ENCODE measurements at regions not wholly inside any gene's neighbourhood (a gene's known extent, or its start where the extent isn't known, plus 50 kb on each side); places are given as distances from the start of the nearest gene placed in this dataset.

DNA sequence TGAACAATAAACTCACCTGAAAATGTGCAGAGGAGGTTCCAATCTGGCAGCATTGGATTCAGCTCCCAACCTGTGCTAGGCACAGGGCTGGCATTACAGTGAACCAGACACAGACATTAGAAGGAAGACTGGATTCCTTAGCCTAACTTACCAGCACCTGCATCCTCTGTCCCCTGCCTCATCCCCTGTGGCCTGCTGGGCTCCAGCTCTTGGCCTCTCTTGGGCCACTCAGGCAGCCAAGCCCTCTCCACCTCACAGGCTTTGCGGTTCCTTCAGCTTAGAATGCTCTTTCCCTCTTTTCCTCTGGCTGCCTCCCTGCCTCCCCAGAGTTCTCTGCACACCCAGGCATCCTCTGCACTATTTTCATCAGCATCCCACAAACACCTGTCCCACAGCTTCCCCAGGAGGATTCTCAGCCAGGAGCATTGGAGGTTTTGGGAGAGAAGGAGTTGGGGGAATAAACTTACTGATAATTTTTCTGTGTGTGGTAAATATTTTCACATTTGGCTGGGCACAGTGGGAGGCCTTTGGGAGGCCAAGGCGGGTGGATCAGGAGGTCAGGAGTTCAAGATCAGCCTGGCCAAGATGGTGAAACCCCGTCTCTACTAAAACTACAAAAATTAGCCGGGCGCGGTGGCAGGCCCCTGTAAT, 132.0 kb downstream of the INHBB start:
- DNase-seq, result no peak
- Histone ChIP-seq H3K27ac (no peak overlapping the region), H3K4me1 (peaks cover 0 to 18% (median 7%) of the 10 kb centered on the region in 3 donors), H3K27me3 (peaks cover 0 to 57% (median 0%) of the 10 kb centered on the region in 4 donors), H3K9me3 (no peaks in the 10 kb centered on the region), H3K4me3 (no peak overlapping the region), H3K36me3 (no peaks in the 10 kb centered on the region)
- intact Hi-C loops (cut with DNase I), result no loop called here
- no peak for TF ChIP-seq POLR2A (IDR thresholded peaks at IDR 0.05)
- TF ChIP-seq, protein P1, sequence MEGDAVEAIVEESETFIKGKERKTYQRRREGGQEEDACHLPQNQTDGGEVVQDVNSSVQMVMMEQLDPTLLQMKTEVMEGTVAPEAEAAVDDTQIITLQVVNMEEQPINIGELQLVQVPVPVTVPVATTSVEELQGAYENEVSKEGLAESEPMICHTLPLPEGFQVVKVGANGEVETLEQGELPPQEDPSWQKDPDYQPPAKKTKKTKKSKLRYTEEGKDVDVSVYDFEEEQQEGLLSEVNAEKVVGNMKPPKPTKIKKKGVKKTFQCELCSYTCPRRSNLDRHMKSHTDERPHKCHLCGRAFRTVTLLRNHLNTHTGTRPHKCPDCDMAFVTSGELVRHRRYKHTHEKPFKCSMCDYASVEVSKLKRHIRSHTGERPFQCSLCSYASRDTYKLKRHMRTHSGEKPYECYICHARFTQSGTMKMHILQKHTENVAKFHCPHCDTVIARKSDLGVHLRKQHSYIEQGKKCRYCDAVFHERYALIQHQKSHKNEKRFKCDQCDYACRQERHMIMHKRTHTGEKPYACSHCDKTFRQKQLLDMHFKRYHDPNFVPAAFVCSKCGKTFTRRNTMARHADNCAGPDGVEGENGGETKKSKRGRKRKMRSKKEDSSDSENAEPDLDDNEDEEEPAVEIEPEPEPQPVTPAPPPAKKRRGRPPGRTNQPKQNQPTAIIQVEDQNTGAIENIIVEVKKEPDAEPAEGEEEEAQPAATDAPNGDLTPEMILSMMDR (IDR thresholded peaks at IDR 0.05), result no peak
- WGBS, 2 donors, result 83 to 98% methylated on average over 4 to 5 of the region's 6 CpGs

DNA sequence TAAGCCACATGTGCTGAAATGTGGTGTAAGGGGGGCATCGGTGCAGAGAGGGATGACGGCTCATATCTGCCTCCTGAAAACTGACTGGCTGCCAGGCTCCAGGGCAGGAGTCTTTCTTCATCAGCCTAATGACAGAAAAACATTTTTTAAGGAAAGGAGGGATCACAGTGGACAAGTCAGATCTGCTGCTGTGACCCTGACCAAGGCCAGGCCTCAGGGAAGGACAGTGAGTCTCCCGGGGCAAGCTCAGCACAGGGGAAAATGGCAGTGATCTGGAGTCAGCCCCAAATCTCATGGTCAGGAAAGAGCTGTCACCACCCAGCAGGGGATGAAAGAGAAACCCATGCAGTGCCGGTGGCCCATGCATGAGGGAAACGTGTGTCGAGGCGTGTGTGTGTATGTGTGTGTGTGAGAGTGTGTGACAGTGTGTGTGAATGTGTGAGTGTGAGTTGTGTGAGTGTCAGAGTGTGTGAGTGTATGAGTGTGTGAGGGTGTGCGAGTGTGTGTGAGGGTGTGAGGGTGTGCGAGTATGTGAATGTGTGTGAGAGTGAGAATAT, 134.5 kb downstream of the INHBB start:
- Histone ChIP-seq H3K27me3 (peaks cover 0 to 78% (median 0%) of the 10 kb centered on the region in 4 donors), H3K9me3 (no peaks in the 10 kb centered on the region), H3K4me3 (no peak overlapping the region), H3K27ac (no peak overlapping the region), H3K36me3 (no peaks in the 10 kb centered on the region), H3K4me1 (no peaks in the 10 kb centered on the region)
- TF ChIP-seq, protein P1 (IDR thresholded peaks at IDR 0.05), result no peak
- no peak for TF ChIP-seq POLR2A (IDR thresholded peaks at IDR 0.05)
- WGBS, 2 donors, result 74 to 81% methylated on average over 9 of the region's 9 CpGs
- intact Hi-C loops (cut with DNase I), result no loop called here
- no peak for DNase-seq

DNA sequence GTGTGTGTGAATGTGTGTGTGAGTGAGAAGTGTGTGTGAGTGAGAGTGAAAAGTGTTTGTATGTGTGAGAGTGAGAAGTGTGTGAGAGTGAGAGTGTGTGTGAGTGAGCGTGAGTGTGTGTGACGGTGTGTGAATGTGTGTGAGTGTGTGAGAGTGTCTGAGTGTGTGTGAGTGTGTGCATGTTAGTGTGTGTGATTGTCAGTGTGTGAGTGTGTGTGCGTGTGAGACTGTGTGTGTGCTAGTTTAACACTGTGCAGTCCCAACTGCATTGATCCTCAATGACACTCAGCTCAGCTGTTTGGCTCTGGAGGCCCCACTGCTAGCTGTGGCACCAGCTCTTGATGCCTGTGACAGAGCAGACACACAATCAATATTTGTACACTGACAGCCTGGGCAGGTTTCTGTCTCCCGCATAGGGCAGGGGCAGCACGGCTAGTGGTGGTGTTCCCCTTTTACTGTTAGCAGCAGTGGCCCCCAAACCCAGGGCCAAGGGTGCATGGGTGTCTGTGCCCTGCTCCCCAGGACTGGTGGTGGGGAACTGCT, 135.0 kb downstream of the INHBB start:
- peaks cover 0 to 78% (median 0%) of the 10 kb centered on the region in 4 donors for H3K27me3 ChIP-seq
- no peaks in the 10 kb centered on the region for H3K4me1 ChIP-seq
- DNase-seq, result no peak
- no peaks in the 10 kb centered on the region for H3K36me3 ChIP-seq
- WGBS, 2 donors, result 90 to 94% methylated on average over 3 of the region's 5 CpGs
- TF ChIP-seq POLR2A (IDR thresholded peaks at IDR 0.05), result no peak
- intact Hi-C loops (cut with DNase I), result no loop called here
- no peak overlapping the region for H3K27ac ChIP-seq
- H3K9me3 ChIP-seq, result no peaks in the 10 kb centered on the region
- no peak overlapping the region for H3K4me3 ChIP-seq

DNA sequence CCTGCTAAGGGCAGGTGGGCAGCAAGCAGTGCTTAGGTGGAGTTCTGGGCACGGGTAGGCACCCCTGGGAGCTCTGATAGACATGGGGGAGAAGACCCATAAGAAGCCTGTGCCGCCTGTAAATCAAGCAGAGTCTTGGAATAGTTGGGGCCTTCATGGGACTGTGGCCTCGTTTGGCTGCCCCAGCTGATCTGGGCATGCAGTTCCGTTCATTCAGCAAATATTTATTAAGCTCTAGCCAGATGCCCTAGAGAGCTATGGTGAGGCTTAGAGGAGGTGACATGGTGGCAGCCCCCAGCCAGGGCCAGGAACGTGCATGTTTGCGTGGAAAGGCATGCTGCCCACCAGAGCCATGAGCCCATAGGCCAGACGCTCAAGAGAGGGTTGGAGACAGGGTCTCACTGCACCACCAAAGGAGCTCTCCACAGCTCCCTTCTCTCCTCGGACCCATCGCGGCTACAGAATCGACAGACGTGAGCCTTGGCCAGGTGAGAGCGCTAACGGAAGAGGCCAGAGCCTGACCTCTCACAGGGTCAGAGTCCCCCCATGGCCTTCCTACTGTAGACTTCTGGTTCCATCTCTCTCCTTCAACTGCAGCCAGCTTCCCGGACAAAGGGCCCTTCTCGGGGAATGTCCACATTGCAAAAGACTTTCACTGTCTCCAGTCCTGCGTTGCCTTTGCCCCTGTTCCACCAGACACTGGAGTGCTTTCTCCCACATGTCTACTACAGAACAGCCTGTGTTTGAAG, 135.7 kb downstream of the INHBB start:
- 87 to 93% methylated on average over 13 to 17 of the region's 17 CpGs for WGBS, 2 donors
- TF ChIP-seq, protein P1 (IDR thresholded peaks at IDR 0.05), result no peak
- TF ChIP-seq POLR2A (IDR thresholded peaks at IDR 0.05), result no peak
- H3K4me1 ChIP-seq, result no peaks in the 10 kb centered on the region
- no peak overlapping the region for H3K4me3 ChIP-seq
- H3K9me3 ChIP-seq, result no peaks in the 10 kb centered on the region
- H3K27ac ChIP-seq, result no peak overlapping the region
- peaks cover 0 to 73% (median 0%) of the 10 kb centered on the region in 4 donors for H3K27me3 ChIP-seq
- intact Hi-C loops (cut with DNase I), result no loop called here
- no peaks in the 10 kb centered on the region for H3K36me3 ChIP-seq
- DNase-seq, result no peak

DNA sequence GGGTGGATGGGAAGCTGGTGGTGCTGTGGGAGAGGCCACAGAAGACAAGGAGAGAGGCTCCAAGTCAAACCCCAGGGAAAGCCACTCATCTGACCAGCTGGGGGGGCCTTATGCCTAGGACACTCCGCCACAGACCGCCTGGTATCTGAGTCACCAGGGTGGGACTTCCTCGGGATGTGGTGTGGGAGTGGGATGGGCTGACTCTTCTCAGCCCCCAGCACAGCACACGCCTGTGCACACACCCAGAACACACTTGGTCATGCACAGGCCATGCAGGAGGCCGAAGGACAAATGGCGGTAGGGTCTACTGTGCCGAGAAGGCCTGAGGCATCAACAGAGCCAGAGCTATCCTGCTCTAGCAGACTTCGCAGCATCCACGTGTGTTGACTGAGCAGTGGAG, 136.4 kb downstream of the INHBB start:
- Histone ChIP-seq H3K27ac (no peak overlapping the region), H3K4me3 (no peak overlapping the region), H3K36me3 (no peaks in the 10 kb centered on the region), H3K9me3 (no peaks in the 10 kb centered on the region), H3K4me1 (no peaks in the 10 kb centered on the region), H3K27me3 (peaks cover 0 to 70% (median 0%) of the 10 kb centered on the region in 4 donors)
- TF ChIP-seq, protein P1 (IDR thresholded peaks at IDR 0.05), result no peak
- TF ChIP-seq POLR2A (IDR thresholded peaks at IDR 0.05), result no peak
- intact Hi-C loops (cut with DNase I), result no loop called here
- WGBS, 2 donors, result 87 to 93% methylated on average over 3 to 5 of the region's 9 CpGs
- DNase-seq, result no peak

All from esophagus squamous epithelium (tissue), 5 donors.